Chondrocyte (in vitro differentiated cells): ENCODE measurements at regions not wholly inside any gene's neighbourhood (a gene's known extent, or its start where the extent isn't known, plus 50 kb on each side); places are given as distances from the start of the nearest gene placed in this dataset.

Experiments
- DNase-seq: peaks from one replicate; pipeline ENCODE4 v3.0.0; 2021; ENCODE audit warnings: mixed read lengths, low spot score
- H3K27ac Mint-ChIP-seq: one replicate; pipeline ENCODE4 v1.8.0; 2021; ENCODE audit warnings: mild to moderate bottlenecking, moderate library complexity, mixed read lengths; ENCODE audit not compliant: unreplicated experiment
- H3K27me3 Mint-ChIP-seq: 2 replicates; pipeline ENCODE4 v1.8.0; 2021; ENCODE audit warnings: low read depth, mixed read lengths
- H3K36me3 Mint-ChIP-seq: 2 replicates; pipeline ENCODE4 v1.8.0; 2021; ENCODE audit warnings: low read depth, mixed read lengths
- H3K4me1 Mint-ChIP-seq: 2 replicates; pipeline ENCODE4 v1.8.0; 2021; ENCODE audit warnings: low read depth, mild to moderate bottlenecking, mixed read lengths
- H3K4me3 Mint-ChIP-seq: one replicate; pipeline ENCODE4 v1.8.0; 2021; ENCODE audit warnings: mild to moderate bottlenecking, moderate library complexity, mixed read lengths; ENCODE audit not compliant: unreplicated experiment
- H3K9me3 Mint-ChIP-seq: 2 replicates; pipeline ENCODE4 v1.8.0; 2021; ENCODE audit warnings: low read depth, mixed read lengths
- CTCF ChIP-seq: fragments of 200-600 bp; sonication (generic); IDR thresholded peaks from 2 replicates; pipeline ENCODE4 v1.5.0; 2021; ENCODE audit warnings: antibody characterized with exemption, mild to moderate bottlenecking, moderate library complexity

DNA sequence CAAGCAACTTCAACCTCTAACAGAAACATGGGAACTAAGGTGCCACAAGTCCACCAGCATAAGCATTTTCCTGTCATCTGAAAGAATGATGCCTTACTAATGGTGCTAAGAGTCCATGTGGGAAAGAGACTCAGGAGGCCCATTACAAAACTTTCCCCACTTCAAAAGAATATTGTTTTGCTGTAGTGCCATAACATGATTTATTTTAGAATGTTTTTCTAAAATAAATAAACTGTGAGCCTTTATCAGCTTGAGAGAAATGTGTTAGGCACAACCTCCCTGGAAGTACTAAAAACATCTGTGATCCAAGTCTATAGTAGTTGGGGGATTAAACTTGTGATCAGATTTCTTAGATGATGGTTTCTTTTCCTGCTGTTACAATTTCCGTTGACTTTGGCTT lies 330.1 kb upstream of the MAP3K7 start:
- Mint-ChIP-seq H3K36me3 (no peaks in the 10 kb centered on the region), H3K27me3 (peaks cover 4% of the 10 kb centered on the region), H3K4me3 (no peak overlapping the region), H3K9me3 (peaks cover 3% of the 10 kb centered on the region), H3K27ac (no peak overlapping the region), H3K4me1 (no peaks in the 10 kb centered on the region)
- no peak for TF ChIP-seq CTCF
- no peak for DNase-seq

- DNase-seq, result no peak
- Mint-ChIP-seq H3K4me1 (no peaks in the 10 kb centered on the region), H3K27me3 (peaks cover 4% of the 10 kb centered on the region), H3K9me3 (no peaks in the 10 kb centered on the region), H3K36me3 (no peaks in the 10 kb centered on the region), H3K4me3 (no peak overlapping the region), H3K27ac (no peak overlapping the region)
- no peak for TF ChIP-seq CTCF
Measured at GRCh38 chr6:90915224-90915915, 328.5 kb upstream of the MAP3K7 start.

DNA sequence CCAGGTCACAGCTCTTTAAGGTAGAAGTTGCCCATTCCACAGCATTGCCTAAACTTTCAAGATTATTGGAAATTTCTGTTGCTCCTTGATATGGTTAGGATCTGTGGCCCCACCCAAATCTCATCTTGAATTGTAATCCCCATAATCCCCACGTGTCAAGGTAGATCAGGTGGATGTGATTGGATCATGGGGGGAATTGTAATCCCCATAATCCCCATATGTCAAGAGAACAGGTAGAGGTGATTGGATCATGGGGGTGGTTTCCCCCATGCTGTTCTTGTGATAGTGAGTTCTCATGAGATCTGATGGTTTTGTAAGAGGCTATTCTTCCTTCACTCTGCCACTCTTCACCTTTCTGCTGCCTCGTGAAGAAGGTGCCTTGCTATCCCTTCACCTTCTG lies 327.4 kb upstream of the MAP3K7 start:
- no peak overlapping the region for H3K27ac Mint-ChIP-seq
- DNase-seq, result no peak
- peaks cover 6% of the 10 kb centered on the region for H3K27me3 Mint-ChIP-seq
- no peak overlapping the region for H3K4me3 Mint-ChIP-seq
- H3K9me3 Mint-ChIP-seq, result no peaks in the 10 kb centered on the region
- no peaks in the 10 kb centered on the region for H3K4me1 Mint-ChIP-seq
- no peaks in the 10 kb centered on the region for H3K36me3 Mint-ChIP-seq
- no peak for TF ChIP-seq CTCF

DNA sequence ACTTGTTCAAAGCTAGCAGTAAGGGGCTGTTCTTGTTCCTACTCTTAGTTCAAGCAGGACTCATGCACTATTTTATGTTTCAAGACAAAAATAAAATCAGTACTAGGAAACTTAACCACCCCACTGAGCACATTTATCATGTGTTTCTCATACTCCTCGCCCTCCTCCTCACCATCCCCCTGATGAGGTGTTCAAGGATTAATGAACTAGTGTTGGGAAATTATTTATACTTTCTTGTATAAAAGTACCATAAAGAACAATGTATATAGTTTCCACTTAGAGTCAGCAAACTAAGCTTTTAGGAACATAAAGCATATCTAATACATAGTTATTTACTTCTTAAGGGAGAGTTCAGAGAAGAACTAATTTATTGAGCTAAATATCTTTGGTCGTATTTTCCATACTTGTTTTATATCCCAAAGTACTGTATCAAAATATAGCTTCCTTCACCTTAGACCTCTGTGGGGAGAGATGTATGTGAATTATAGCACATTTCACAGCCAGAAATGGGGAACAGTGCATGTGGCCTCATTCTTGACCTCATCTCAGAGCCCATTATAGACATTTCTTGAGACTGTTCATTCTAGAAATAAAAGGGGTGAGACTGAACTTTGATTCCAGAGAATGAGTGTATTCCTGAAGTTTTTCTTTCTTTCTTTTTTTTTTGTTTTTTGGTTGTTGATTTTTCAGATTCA lies 326.5 kb upstream of the MAP3K7 start:
- no peaks in the 10 kb centered on the region for H3K36me3 Mint-ChIP-seq
- H3K27ac Mint-ChIP-seq, result no peak overlapping the region
- H3K9me3 Mint-ChIP-seq, result no peaks in the 10 kb centered on the region
- no peak overlapping the region for H3K4me3 Mint-ChIP-seq
- no peak for TF ChIP-seq CTCF
- H3K27me3 Mint-ChIP-seq, result peaks cover 8% of the 10 kb centered on the region
- no peak for DNase-seq
- no peaks in the 10 kb centered on the region for H3K4me1 Mint-ChIP-seq

- no peaks in the 10 kb centered on the region for H3K9me3 Mint-ChIP-seq
- H3K27me3 Mint-ChIP-seq, result peaks cover 8% of the 10 kb centered on the region
- TF ChIP-seq CTCF, result no peak
- no peaks in the 10 kb centered on the region for H3K36me3 Mint-ChIP-seq
- H3K4me1 Mint-ChIP-seq, result no peaks in the 10 kb centered on the region
- no peak for DNase-seq
- H3K4me3 Mint-ChIP-seq, result no peak overlapping the region
- H3K27ac Mint-ChIP-seq, result no peak overlapping the region
Measured at GRCh38 chr6:90911642-90912041, 324.8 kb upstream of the MAP3K7 start.
